Neuron (in vitro differentiated cells): ENCODE measurements at regions not wholly inside any gene's neighbourhood (a gene's known extent, or its start where the extent isn't known, plus 50 kb on each side); places are given as distances from the start of the nearest gene placed in this dataset.
"Not testable (repeated sequence)": the region's sequence is repeated elsewhere in the genome, so short reads cannot be mapped to it uniquely, and the experiment has no call there.

ENCODE experiments used
- H2AFZ ChIP-seq: one replicate; pipeline ENCODE4 v1.6.1; 2013; ENCODE audit warnings: low read depth, mild to moderate bottlenecking, inconsistent platforms, low read length, moderate library complexity
- H3K27me3 ChIP-seq: one replicate; pipeline ENCODE4 v1.6.1; 2013; ENCODE audit warnings: low read length; ENCODE audit not compliant: insufficient read depth
- H3K36me3 ChIP-seq: one replicate; pipeline ENCODE4 v1.6.1; 2013; ENCODE audit warnings: low read length; ENCODE audit not compliant: insufficient read depth
- H3K4me1 ChIP-seq: one replicate; pipeline ENCODE4 v1.6.1; 2013; ENCODE audit warnings: low read length; ENCODE audit not compliant: insufficient read depth
- H3K4me3 ChIP-seq: 2 replicates; pipeline ENCODE4 v1.5.1; 2013; ENCODE audit warnings: mild to moderate bottlenecking, low read length, moderate library complexity
- H3K9me3 ChIP-seq: one replicate; pipeline ENCODE4 v1.6.1; 2013; ENCODE audit warnings: low read length

- no peak overlapping the region for H2AFZ ChIP-seq
- no peaks in the 10 kb centered on the region for H3K9me3 ChIP-seq
- no peaks in the 10 kb centered on the region for H3K27me3 ChIP-seq
- no peak overlapping the region for H3K4me3 ChIP-seq
- no peaks in the 10 kb centered on the region for H3K4me1 ChIP-seq
- H3K36me3 ChIP-seq, result no peaks in the 10 kb centered on the region
Measured at GRCh38 chr13:37293295-37293694, 187.8 kb upstream of the CSNK1A1L start.

GRCh38 chr13:37290716-37291505, 185.4 kb upstream of the CSNK1A1L start:
- H3K9me3 ChIP-seq, result no peaks in the 10 kb centered on the region
- no peaks in the 10 kb centered on the region for H3K4me1 ChIP-seq
- no peak overlapping the region for H2AFZ ChIP-seq
- no peaks in the 10 kb centered on the region for H3K27me3 ChIP-seq
- H3K4me3 ChIP-seq, result no peak overlapping the region
- no peaks in the 10 kb centered on the region for H3K36me3 ChIP-seq

- H2AFZ ChIP-seq, result no peak overlapping the region
- no peaks in the 10 kb centered on the region for H3K27me3 ChIP-seq
- no peaks in the 10 kb centered on the region for H3K4me1 ChIP-seq
- no peaks in the 10 kb centered on the region for H3K9me3 ChIP-seq
- no peak overlapping the region for H3K4me3 ChIP-seq
- no peaks in the 10 kb centered on the region for H3K36me3 ChIP-seq
Measured at GRCh38 chr13:37289212-37289935, 183.9 kb upstream of the CSNK1A1L start.

GRCh38 chr13:37288057-37288720, 182.7 kb upstream of the CSNK1A1L start:
- Histone ChIP-seq H3K4me1 (no peaks in the 10 kb centered on the region), H2AFZ (no peak overlapping the region), H3K4me3 (no peak overlapping the region)

GRCh38 chr13:37280231-37280630, 174.8 kb upstream of the CSNK1A1L start:
- H3K9me3 ChIP-seq, H3K27me3 ChIP-seq, H3K36me3 ChIP-seq, H3K4me1 ChIP-seq, H2AFZ ChIP-seq, H3K4me3 ChIP-seq: not testable (repeated sequence)

More at GRCh38 chr13:37288057-37288720, 182.7 kb upstream of the CSNK1A1L start:
- H3K9me3 ChIP-seq, result no peaks in the 10 kb centered on the region
- no peaks in the 10 kb centered on the region for H3K36me3 ChIP-seq
- no peaks in the 10 kb centered on the region for H3K27me3 ChIP-seq

- H3K4me1 ChIP-seq, result no peaks in the 10 kb centered on the region
- H3K9me3 ChIP-seq, result no peaks in the 10 kb centered on the region
- no peaks in the 10 kb centered on the region for H3K36me3 ChIP-seq
- no peak overlapping the region for H3K4me3 ChIP-seq
- no peak overlapping the region for H2AFZ ChIP-seq
- H3K27me3 ChIP-seq, result no peaks in the 10 kb centered on the region
Measured at GRCh38 chr13:37277435-37278144, 172.1 kb upstream of the CSNK1A1L start.

GRCh38 chr13:37277007-37277406, 171.5 kb upstream of the CSNK1A1L start:
- no peaks in the 10 kb centered on the region for H3K9me3 ChIP-seq
- H3K4me3 ChIP-seq, result no peak overlapping the region
- H2AFZ ChIP-seq, result no peak overlapping the region
- H3K27me3 ChIP-seq, result no peaks in the 10 kb centered on the region
- H3K4me1 ChIP-seq, result no peaks in the 10 kb centered on the region
- no peaks in the 10 kb centered on the region for H3K36me3 ChIP-seq

GRCh38 chr13:37274569-37275497, 169.4 kb upstream of the CSNK1A1L start:
- Histone ChIP-seq H3K27me3 (no peaks in the 10 kb centered on the region), H3K4me1 (no peaks in the 10 kb centered on the region), H3K4me3 (no peak overlapping the region), H3K9me3 (no peaks in the 10 kb centered on the region), H2AFZ (no peak overlapping the region), H3K36me3 (no peaks in the 10 kb centered on the region)

GRCh38 chr13:37273836-37274235, 168.4 kb upstream of the CSNK1A1L start:
- H3K9me3 ChIP-seq, result no peaks in the 10 kb centered on the region
- no peaks in the 10 kb centered on the region for H3K4me1 ChIP-seq
- H3K4me3 ChIP-seq, result no peak overlapping the region

GRCh38 chr13:37270226-37271001, 164.9 kb upstream of the CSNK1A1L start:
- H3K4me1 ChIP-seq, result no peaks in the 10 kb centered on the region
- H3K9me3 ChIP-seq, result no peaks in the 10 kb centered on the region
- H3K27me3 ChIP-seq, result no peaks in the 10 kb centered on the region
- no peak overlapping the region for H3K4me3 ChIP-seq
- H2AFZ ChIP-seq, result no peak overlapping the region
- no peaks in the 10 kb centered on the region for H3K36me3 ChIP-seq

More at GRCh38 chr13:37273836-37274235, 168.4 kb upstream of the CSNK1A1L start:
- Histone ChIP-seq H3K27me3 (no peaks in the 10 kb centered on the region), H3K36me3 (no peaks in the 10 kb centered on the region), H2AFZ (no peak overlapping the region)

- Histone ChIP-seq H3K36me3 (no peaks in the 10 kb centered on the region), H3K9me3 (no peaks in the 10 kb centered on the region), H3K4me3 (no peak overlapping the region), H3K27me3 (no peaks in the 10 kb centered on the region), H2AFZ (no peak overlapping the region), H3K4me1 (no peaks in the 10 kb centered on the region)
Measured at GRCh38 chr13:37263871-37264270, 158.4 kb upstream of the CSNK1A1L start.
